HCT116 (cell line): ENCODE measurements at regions not wholly inside any gene's neighbourhood (a gene's known extent, or its start where the extent isn't known, plus 50 kb on each side); places are given as distances from the start of the nearest gene placed in this dataset.

Experiments
- CEBPB ChIP-seq: IDR thresholded peaks from 2 replicates; pipeline ENCODE4 v1.6.1; 2012; ENCODE audit warnings: low read depth
- ELF1 ChIP-seq: IDR thresholded peaks from 2 replicates; pipeline ENCODE4 v1.6.1; 2012; ENCODE audit warnings: low read depth, borderline replicate concordance
- EZH2 ChIP-seq: fragments of 200-600 bp; sonication (generic); IDR thresholded peaks from 2 replicates; pipeline ENCODE4 v1.6.1; 2017; ENCODE audit warnings: antibody characterized with exemption, mixed run types
- POLR2A ChIP-seq: IDR thresholded peaks from 2 replicates; pipeline ENCODE4 v1.7.0; 2011; ENCODE audit warnings: borderline replicate concordance; ENCODE audit not compliant: insufficient read depth, insufficient read length; ENCODE audit errors: extremely low read depth
- REST ChIP-seq: IDR thresholded peaks from 2 replicates; pipeline ENCODE4 v1.6.1; 2012; ENCODE audit warnings: low read depth
- SIN3A ChIP-seq: IDR thresholded peaks from 2 replicates; pipeline ENCODE4 v1.6.1; 2012; ENCODE audit warnings: low read depth
- SP1 ChIP-seq: IDR thresholded peaks from 2 replicates; pipeline ENCODE4 v1.6.1; 2012; ENCODE audit warnings: low read depth
- YY1 ChIP-seq: IDR thresholded peaks from 2 replicates; pipeline ENCODE4 v1.6.1; 2011; ENCODE audit warnings: low read length, low read depth, moderate library complexity, mild to moderate bottlenecking; ENCODE audit not compliant: insufficient replicate concordance; ENCODE audit errors: extremely low read depth
- ZBTB33 ChIP-seq: IDR thresholded peaks from 2 replicates; pipeline ENCODE4 v1.6.1; 2011; ENCODE audit warnings: mild to moderate bottlenecking, low read length, moderate library complexity; ENCODE audit not compliant: insufficient replicate concordance; ENCODE audit errors: extremely low read depth
- ZFX ChIP-seq: fragments of 450-650 bp; IDR thresholded peaks from 2 replicates; pipeline ENCODE4 v1.6.1; 2017
- TF ChIP-seq, protein P1 (sequence below), 3 experiments: fragments of 200-600 bp in 1 of 3; sonication (generic) in 1 of 3; IDR thresholded peaks in 2 of 3; conservative IDR thresholded peaks in 1 of 3; 2 replicates each; pipeline ENCODE4 v1.5.1; 2012 to 2017; ENCODE audit warnings: low read depth in 2 of 3, low read length in 2 of 3, antibody characterized with exemption in 1 of 3, borderline replicate concordance in 1 of 3, control low read depth in 1 of 3, mild to moderate bottlenecking in 1 of 3, mixed read lengths in 1 of 3, mixed run types in 1 of 3, moderate library complexity in 1 of 3; ENCODE audit not compliant: insufficient read depth in 1 of 3
- TF ChIP-seq, protein P2 (sequence below): IDR thresholded peaks from 2 replicates; pipeline ENCODE4 v1.6.1; 2012

DNA sequence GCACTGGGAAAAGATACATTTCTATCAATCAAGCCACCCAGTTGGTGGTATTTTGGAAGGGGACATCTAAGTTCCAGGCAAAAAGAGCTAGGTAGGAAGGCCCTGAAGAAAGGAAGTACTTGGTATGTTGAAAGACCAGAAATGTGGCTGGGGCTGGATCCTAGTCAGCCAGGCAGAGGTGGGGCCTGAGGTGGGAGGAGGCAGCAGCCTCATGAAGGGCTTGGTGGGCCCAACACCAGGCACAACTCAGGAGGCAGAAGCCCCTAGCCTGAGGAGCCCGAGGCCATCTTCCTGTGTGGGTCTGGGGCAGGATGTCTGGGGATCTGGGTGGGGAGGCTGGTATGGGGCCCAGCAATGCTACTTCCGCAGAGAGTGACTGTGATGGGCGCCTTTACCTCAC lies 105.9 kb downstream of the SALL1 start:
- TF ChIP-seq, protein P1, sequence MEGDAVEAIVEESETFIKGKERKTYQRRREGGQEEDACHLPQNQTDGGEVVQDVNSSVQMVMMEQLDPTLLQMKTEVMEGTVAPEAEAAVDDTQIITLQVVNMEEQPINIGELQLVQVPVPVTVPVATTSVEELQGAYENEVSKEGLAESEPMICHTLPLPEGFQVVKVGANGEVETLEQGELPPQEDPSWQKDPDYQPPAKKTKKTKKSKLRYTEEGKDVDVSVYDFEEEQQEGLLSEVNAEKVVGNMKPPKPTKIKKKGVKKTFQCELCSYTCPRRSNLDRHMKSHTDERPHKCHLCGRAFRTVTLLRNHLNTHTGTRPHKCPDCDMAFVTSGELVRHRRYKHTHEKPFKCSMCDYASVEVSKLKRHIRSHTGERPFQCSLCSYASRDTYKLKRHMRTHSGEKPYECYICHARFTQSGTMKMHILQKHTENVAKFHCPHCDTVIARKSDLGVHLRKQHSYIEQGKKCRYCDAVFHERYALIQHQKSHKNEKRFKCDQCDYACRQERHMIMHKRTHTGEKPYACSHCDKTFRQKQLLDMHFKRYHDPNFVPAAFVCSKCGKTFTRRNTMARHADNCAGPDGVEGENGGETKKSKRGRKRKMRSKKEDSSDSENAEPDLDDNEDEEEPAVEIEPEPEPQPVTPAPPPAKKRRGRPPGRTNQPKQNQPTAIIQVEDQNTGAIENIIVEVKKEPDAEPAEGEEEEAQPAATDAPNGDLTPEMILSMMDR (IDR thresholded peaks at IDR 0.05 in 2 of 3, conservative IDR thresholded peaks at IDR 0.05 in 1 of 3; ENCODE audit: borderline replicate concordance in 1 of 3, insufficient read depth in 1 of 3, low read depth in 2 of 3, low read length in 2 of 3), result no peak
- TF ChIP-seq, protein P2, sequence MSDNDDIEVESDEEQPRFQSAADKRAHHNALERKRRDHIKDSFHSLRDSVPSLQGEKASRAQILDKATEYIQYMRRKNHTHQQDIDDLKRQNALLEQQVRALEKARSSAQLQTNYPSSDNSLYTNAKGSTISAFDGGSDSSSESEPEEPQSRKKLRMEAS, result no peak
- no peak for TF ChIP-seq EZH2
- no peak for TF ChIP-seq REST
- no peak for TF ChIP-seq SIN3A
- TF ChIP-seq POLR2A, result no peak
- no peak for TF ChIP-seq ZBTB33
- TF ChIP-seq ELF1, result no peak
- TF ChIP-seq CEBPB, result no peak
- TF ChIP-seq ZFX, result no peak
- no peak for TF ChIP-seq YY1
- no peak for TF ChIP-seq SP1
